Astrocyte (in vitro differentiated cells and primary cell): ENCODE measurements at regions not wholly inside any gene's neighbourhood (a gene's known extent, or its start where the extent isn't known, plus 50 kb on each side); places are given as distances from the start of the nearest gene placed in this dataset.
"Not testable (repeated sequence)": the region's sequence is repeated elsewhere in the genome, so short reads cannot be mapped to it uniquely, and the experiment has no call there.

Source experiments
- DNase-seq: peaks from one replicate; pipeline ENCODE4 v3.0.0-alpha.2; 2010; ENCODE audit warnings: low read depth
- FAIRE-seq: peaks from 2 replicates; lab custom pipeline; 2011; peaks lifted over from hg19 to GRCh38; lab: Jason Lieb, UNC
- H2AFZ ChIP-seq: 2 replicates; pipeline ENCODE4 v1.6.0; 2012; ENCODE audit warnings: low read depth, low read length, inconsistent platforms
- H3K27ac ChIP-seq: 2 replicates; pipeline ENCODE4 v1.5.1; 2011; ENCODE audit warnings: low read depth, low read length, inconsistent platforms
- H3K27me3 ChIP-seq: 2 replicates; pipeline ENCODE4 v1.6.0; 2011; ENCODE audit warnings: low read length, inconsistent platforms; ENCODE audit not compliant: insufficient read depth
- H3K36me3 ChIP-seq: 2 replicates; pipeline ENCODE4 v1.5.1; 2011; ENCODE audit warnings: low read length, inconsistent platforms; ENCODE audit not compliant: insufficient read depth
- H3K4me1 ChIP-seq: 2 replicates; pipeline ENCODE4 v1.5.1; 2011; ENCODE audit warnings: low read length, inconsistent platforms; ENCODE audit not compliant: insufficient read depth
- H3K4me2 ChIP-seq: 2 replicates; pipeline ENCODE4 v1.6.0; 2012; ENCODE audit warnings: low read length, inconsistent platforms
- H3K4me3 ChIP-seq: 2 replicates; pipeline ENCODE4 v1.5.1; 2011; ENCODE audit warnings: low read depth, mild to moderate bottlenecking, low read length, inconsistent platforms; ENCODE audit not compliant: insufficient read depth
- H3K79me2 ChIP-seq: 2 replicates; pipeline ENCODE4 v1.6.0; 2012; ENCODE audit warnings: mild to moderate bottlenecking, low read length, inconsistent platforms; ENCODE audit not compliant: insufficient read depth
- H3K9ac ChIP-seq: 2 replicates; pipeline ENCODE4 v1.6.0; 2012; ENCODE audit warnings: mild to moderate bottlenecking, low read length, inconsistent platforms
- H3K9me3 ChIP-seq: 2 replicates; pipeline ENCODE4 v1.5.1; 2012; ENCODE audit warnings: low read depth, mild to moderate bottlenecking, low read length, inconsistent platforms; ENCODE audit not compliant: insufficient read depth
- H4K20me1 ChIP-seq: 2 replicates; pipeline ENCODE4 v1.6.0; 2012; ENCODE audit warnings: low read length, inconsistent platforms; ENCODE audit not compliant: insufficient read depth
- H3K27ac Mint-ChIP-seq: one replicate; pipeline ENCODE4 v1.8.0; 2021; ENCODE audit warnings: mild to moderate bottlenecking, mixed read lengths; ENCODE audit not compliant: unreplicated experiment
- H3K27me3 Mint-ChIP-seq: one replicate; pipeline ENCODE4 v1.8.0; 2021; ENCODE audit warnings: low read depth, mixed read lengths; ENCODE audit not compliant: unreplicated experiment
- H3K36me3 Mint-ChIP-seq: one replicate; pipeline ENCODE4 v1.8.0; 2021; ENCODE audit warnings: low read depth, mixed read lengths; ENCODE audit not compliant: unreplicated experiment
- H3K4me1 Mint-ChIP-seq: one replicate; pipeline ENCODE4 v1.8.0; 2021; ENCODE audit warnings: low read depth, mixed read lengths; ENCODE audit not compliant: unreplicated experiment
- H3K4me3 Mint-ChIP-seq: one replicate; pipeline ENCODE4 v1.8.0; 2021; ENCODE audit warnings: mild to moderate bottlenecking, moderate library complexity, mixed read lengths; ENCODE audit not compliant: unreplicated experiment
- H3K9me3 Mint-ChIP-seq: one replicate; pipeline ENCODE4 v1.8.0; 2021; ENCODE audit warnings: mild to moderate bottlenecking, mixed read lengths; ENCODE audit not compliant: unreplicated experiment
- EZH2 ChIP-seq: IDR thresholded peaks from 2 replicates; pipeline ENCODE4 v1.6.1; 2012; ENCODE audit warnings: mild to moderate bottlenecking, low read length, inconsistent platforms; ENCODE audit not compliant: insufficient read depth
- TF ChIP-seq, protein P1 (sequence below): IDR thresholded peaks from 2 replicates; pipeline ENCODE4 v1.5.1; 2011; ENCODE audit warnings: low read depth, mild to moderate bottlenecking, inconsistent platforms, low read length, moderate library complexity; ENCODE audit not compliant: insufficient read depth

GRCh38 chr6:104459543-104459942, 400.2 kb downstream of the HACE1 start:
- no peak for DNase-seq
- Mint-ChIP-seq H3K9me3 (no peaks in the 10 kb centered on the region), H3K4me1 (no peaks in the 10 kb centered on the region)

GRCh38 chr6:104449918-104450317, 409.8 kb downstream of the HACE1 start:
- no peaks in the 10 kb centered on the region for H3K79me2 ChIP-seq
- DNase-seq (no peak), FAIRE-seq (no peak)
- no peaks in the 10 kb centered on the region for H3K9me3 Mint-ChIP-seq
- H3K27me3 ChIP-seq = no peaks in the 10 kb centered on the region
- no peak overlapping the region for H3K4me3 Mint-ChIP-seq
- no peaks in the 10 kb centered on the region for H4K20me1 ChIP-seq
- H3K27ac ChIP-seq = no peak overlapping the region
- no peaks in the 10 kb centered on the region for H3K4me1 Mint-ChIP-seq
- H3K9me3 ChIP-seq = no peaks in the 10 kb centered on the region
- H3K27ac Mint-ChIP-seq = no peak overlapping the region
- no peaks in the 10 kb centered on the region for H3K27me3 Mint-ChIP-seq
- H3K4me2 ChIP-seq = no peak overlapping the region
- H3K36me3 Mint-ChIP-seq = no peaks in the 10 kb centered on the region
- TF ChIP-seq, protein P1, sequence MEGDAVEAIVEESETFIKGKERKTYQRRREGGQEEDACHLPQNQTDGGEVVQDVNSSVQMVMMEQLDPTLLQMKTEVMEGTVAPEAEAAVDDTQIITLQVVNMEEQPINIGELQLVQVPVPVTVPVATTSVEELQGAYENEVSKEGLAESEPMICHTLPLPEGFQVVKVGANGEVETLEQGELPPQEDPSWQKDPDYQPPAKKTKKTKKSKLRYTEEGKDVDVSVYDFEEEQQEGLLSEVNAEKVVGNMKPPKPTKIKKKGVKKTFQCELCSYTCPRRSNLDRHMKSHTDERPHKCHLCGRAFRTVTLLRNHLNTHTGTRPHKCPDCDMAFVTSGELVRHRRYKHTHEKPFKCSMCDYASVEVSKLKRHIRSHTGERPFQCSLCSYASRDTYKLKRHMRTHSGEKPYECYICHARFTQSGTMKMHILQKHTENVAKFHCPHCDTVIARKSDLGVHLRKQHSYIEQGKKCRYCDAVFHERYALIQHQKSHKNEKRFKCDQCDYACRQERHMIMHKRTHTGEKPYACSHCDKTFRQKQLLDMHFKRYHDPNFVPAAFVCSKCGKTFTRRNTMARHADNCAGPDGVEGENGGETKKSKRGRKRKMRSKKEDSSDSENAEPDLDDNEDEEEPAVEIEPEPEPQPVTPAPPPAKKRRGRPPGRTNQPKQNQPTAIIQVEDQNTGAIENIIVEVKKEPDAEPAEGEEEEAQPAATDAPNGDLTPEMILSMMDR = no peak
- no peak for TF ChIP-seq EZH2
- H2AFZ ChIP-seq = no peak overlapping the region
- H3K4me1 ChIP-seq = no peaks in the 10 kb centered on the region
- H3K36me3 ChIP-seq = no peaks in the 10 kb centered on the region
- H3K9ac ChIP-seq = no peak overlapping the region
- no peak overlapping the region for H3K4me3 ChIP-seq

More at GRCh38 chr6:104459543-104459942, 400.2 kb downstream of the HACE1 start:
- Mint-ChIP-seq H3K36me3 (no peaks in the 10 kb centered on the region), H3K4me3 (no peak overlapping the region), H3K27ac (no peak overlapping the region), H3K27me3 (no peaks in the 10 kb centered on the region)
- Histone ChIP-seq H3K27ac (no peak overlapping the region), H3K4me3 (no peak overlapping the region), H3K9me3 (no peaks in the 10 kb centered on the region), H3K4me2 (no peak overlapping the region), H3K36me3 (no peaks in the 10 kb centered on the region), H4K20me1 (no peaks in the 10 kb centered on the region), H3K27me3 (no peaks in the 10 kb centered on the region), H3K4me1 (no peaks in the 10 kb centered on the region), H3K9ac (no peak overlapping the region), H2AFZ (no peak overlapping the region), H3K79me2 (no peaks in the 10 kb centered on the region)
- TF ChIP-seq, protein P1 = no peak
- no peak for TF ChIP-seq EZH2
- FAIRE-seq = no peak

GRCh38 chr6:104446101-104447080, 413.3 kb downstream of the HACE1 start:
- not testable (repeated sequence) for H3K27me3 Mint-ChIP-seq, DNase-seq, H3K27me3 ChIP-seq, H3K4me3 Mint-ChIP-seq, H3K4me1 Mint-ChIP-seq, H3K9ac ChIP-seq, H2AFZ ChIP-seq, H3K36me3 ChIP-seq, H3K27ac Mint-ChIP-seq, H3K36me3 Mint-ChIP-seq, H3K4me3 ChIP-seq, H4K20me1 ChIP-seq, H3K27ac ChIP-seq, FAIRE-seq, H3K4me1 ChIP-seq, H3K79me2 ChIP-seq, H3K9me3 ChIP-seq, H3K9me3 Mint-ChIP-seq, H3K4me2 ChIP-seq
